ENCODE measurements at regions not wholly inside any gene's neighbourhood (a gene's known extent, or its start where the extent isn't known, plus 50 kb on each side); places are given as distances from the start of the nearest gene placed in this dataset.
A peak's percentile ranks its signal among the peaks of the same experiment; 100 is the strongest.

DNA sequence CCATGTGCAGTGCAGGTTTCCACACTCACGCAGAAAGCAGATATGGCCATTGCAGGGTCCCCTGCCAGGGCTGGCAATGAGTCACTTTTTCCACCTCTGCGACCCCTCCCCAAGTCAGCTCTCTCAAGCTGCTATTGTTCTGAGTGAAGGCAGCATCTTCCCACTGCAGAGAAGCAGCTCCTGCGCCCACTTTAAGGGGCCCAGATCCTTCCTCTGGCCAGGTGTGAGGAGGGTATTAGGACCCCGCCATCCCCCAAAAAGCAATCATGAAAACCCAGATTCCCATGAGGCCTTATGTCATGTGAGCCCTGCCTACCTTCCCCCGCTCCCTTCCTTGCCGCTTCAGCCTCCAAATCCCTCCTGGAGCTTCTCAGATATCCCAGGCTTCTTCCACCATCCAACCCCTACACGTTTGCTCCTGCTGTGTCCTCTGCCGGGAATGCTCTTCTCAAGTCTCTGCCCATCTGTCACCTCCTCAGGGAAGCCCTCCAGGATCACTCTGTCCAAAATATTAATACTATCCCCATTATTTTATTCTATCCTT is 220.3 kb downstream of the NFATC2 start:
- no peak for TF ChIP-seq HIVEP1 (CRISPR knock-in tag; IDR thresholded peaks at IDR 0.05)
- TF ChIP-seq, protein P1, sequence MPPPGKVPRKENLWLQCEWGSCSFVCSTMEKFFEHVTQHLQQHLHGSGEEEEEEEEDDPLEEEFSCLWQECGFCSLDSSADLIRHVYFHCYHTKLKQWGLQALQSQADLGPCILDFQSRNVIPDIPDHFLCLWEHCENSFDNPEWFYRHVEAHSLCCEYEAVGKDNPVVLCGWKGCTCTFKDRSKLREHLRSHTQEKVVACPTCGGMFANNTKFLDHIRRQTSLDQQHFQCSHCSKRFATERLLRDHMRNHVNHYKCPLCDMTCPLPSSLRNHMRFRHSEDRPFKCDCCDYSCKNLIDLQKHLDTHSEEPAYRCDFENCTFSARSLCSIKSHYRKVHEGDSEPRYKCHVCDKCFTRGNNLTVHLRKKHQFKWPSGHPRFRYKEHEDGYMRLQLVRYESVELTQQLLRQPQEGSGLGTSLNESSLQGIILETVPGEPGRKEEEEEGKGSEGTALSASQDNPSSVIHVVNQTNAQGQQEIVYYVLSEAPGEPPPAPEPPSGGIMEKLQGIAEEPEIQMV (tag; conservative IDR thresholded peaks at IDR 0.05; ENCODE audit: low read depth), result no peak
- TF ChIP-seq, protein P2, sequence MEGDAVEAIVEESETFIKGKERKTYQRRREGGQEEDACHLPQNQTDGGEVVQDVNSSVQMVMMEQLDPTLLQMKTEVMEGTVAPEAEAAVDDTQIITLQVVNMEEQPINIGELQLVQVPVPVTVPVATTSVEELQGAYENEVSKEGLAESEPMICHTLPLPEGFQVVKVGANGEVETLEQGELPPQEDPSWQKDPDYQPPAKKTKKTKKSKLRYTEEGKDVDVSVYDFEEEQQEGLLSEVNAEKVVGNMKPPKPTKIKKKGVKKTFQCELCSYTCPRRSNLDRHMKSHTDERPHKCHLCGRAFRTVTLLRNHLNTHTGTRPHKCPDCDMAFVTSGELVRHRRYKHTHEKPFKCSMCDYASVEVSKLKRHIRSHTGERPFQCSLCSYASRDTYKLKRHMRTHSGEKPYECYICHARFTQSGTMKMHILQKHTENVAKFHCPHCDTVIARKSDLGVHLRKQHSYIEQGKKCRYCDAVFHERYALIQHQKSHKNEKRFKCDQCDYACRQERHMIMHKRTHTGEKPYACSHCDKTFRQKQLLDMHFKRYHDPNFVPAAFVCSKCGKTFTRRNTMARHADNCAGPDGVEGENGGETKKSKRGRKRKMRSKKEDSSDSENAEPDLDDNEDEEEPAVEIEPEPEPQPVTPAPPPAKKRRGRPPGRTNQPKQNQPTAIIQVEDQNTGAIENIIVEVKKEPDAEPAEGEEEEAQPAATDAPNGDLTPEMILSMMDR (IDR thresholded peaks at IDR 0.05 in 2 of 3, conservative IDR thresholded peaks at IDR 0.05 in 1 of 3; ENCODE audit: insufficient read depth in 2 of 3, low read depth in 1 of 3, low read length in 3 of 3), result 0 out of 6 replicates have a peak, but pooled peaks of 1 of the 3 experiments have one; percentile 16
- TF ChIP-seq SNRNP70 (optimal IDR thresholded peaks at IDR 0.05; ENCODE audit: low read depth, low read length), result no peak
- no peak for TF ChIP-seq ZNF239 (CRISPR knock-in tag; IDR thresholded peaks at IDR 0.05)
- TF ChIP-seq EP300 (IDR thresholded peaks at IDR 0.05; ENCODE audit: low read length), result no peak
- no peak for TF ChIP-seq NR3C1 (CRISPR knock-in tag; IDR thresholded peaks at IDR 0.05)
- TF ChIP-seq, protein P3, sequence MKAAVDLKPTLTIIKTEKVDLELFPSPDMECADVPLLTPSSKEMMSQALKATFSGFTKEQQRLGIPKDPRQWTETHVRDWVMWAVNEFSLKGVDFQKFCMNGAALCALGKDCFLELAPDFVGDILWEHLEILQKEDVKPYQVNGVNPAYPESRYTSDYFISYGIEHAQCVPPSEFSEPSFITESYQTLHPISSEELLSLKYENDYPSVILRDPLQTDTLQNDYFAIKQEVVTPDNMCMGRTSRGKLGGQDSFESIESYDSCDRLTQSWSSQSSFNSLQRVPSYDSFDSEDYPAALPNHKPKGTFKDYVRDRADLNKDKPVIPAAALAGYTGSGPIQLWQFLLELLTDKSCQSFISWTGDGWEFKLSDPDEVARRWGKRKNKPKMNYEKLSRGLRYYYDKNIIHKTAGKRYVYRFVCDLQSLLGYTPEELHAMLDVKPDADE (conservative IDR thresholded peaks at IDR 0.05; ENCODE audit: control insufficient read depth, low read depth, low read length), result no peak
- no peak for TF ChIP-seq EHMT2 (IDR thresholded peaks at IDR 0.05)

All from K562 (cell line).